HFFc6 (cell line): ENCODE measurements at regions not wholly inside any gene's neighbourhood (a gene's known extent, or its start where the extent isn't known, plus 50 kb on each side); places are given as distances from the start of the nearest gene placed in this dataset.

Source experiments
- DNase-seq: peaks from one replicate; pipeline ENCODE4 v3.0.0-alpha.2; 2018
- H3K27ac Mint-ChIP-seq: 2 replicates; pipeline ENCODE4 v1.8.0; 2020; ENCODE audit warnings: mild to moderate bottlenecking, mixed read lengths
- H3K27me3 Mint-ChIP-seq: 2 replicates; pipeline ENCODE4 v1.8.0; 2021; ENCODE audit warnings: mild to moderate bottlenecking, moderate library complexity, mixed read lengths; ENCODE audit not compliant: insufficient read depth
- H3K36me3 Mint-ChIP-seq: 2 replicates; pipeline ENCODE4 v1.8.0; 2021; ENCODE audit warnings: low read depth, mixed read lengths
- H3K4me1 Mint-ChIP-seq: 2 replicates; pipeline ENCODE4 v1.8.0; 2020; ENCODE audit warnings: low read depth, mixed read lengths
- H3K4me3 Mint-ChIP-seq: 2 replicates; pipeline ENCODE4 v1.8.0; 2020; ENCODE audit warnings: mild to moderate bottlenecking, moderate library complexity, mixed read lengths
- H3K9me3 Mint-ChIP-seq: 2 replicates; pipeline ENCODE4 v1.8.0; 2020; ENCODE audit warnings: mild to moderate bottlenecking, mixed read lengths
- CTCF ChIP-seq: fragments of 200-600 bp; sonication (generic); IDR thresholded peaks from 2 replicates; pipeline ENCODE4 v1.5.0; 2021; ENCODE audit warnings: antibody characterized with exemption, mild to moderate bottlenecking

DNA sequence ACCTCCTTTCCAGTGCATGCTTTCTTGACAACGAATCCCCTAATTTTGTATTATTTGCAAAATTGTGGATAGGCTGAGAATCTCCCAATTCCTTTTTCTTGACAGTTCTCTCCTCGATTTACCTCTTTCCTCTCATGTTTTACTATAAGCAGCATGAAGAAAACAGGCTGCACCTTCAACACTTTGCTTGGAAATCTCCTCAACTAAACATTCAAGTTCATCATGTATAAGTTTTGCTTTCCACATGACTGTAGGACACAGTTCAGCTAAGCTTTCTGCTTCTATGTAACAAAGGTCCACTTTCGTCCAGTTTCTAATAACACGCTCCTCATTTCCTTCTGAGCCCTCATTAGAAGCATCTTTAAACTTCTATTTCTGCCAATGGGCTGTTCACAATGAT lies 199.0 kb upstream of the NLRP1 start:
- H3K36me3 Mint-ChIP-seq: peaks cover 14% of the 10 kb centered on the region
- no peak overlapping the region for H3K27ac Mint-ChIP-seq
- peaks cover 59% of the 10 kb centered on the region for H3K4me1 Mint-ChIP-seq
- no peak for DNase-seq
- H3K27me3 Mint-ChIP-seq: peaks cover 5% of the 10 kb centered on the region
- no peak overlapping the region for H3K4me3 Mint-ChIP-seq
- TF ChIP-seq CTCF: no peak
- H3K9me3 Mint-ChIP-seq: peaks cover 10% of the 10 kb centered on the region

GRCh38 chr17:5783851-5784250 lies 199.5 kb upstream of the NLRP1 start:
- Mint-ChIP-seq H3K4me3 (no peak overlapping the region), H3K27ac (no peak overlapping the region; the same call in 1 of the 2 replicates), H3K27me3 (peaks cover 5% of the 10 kb centered on the region), H3K9me3 (peaks cover 10% of the 10 kb centered on the region), H3K4me1 (peaks cover 65% of the 10 kb centered on the region), H3K36me3 (peaks cover 14% of the 10 kb centered on the region)
- no peak for TF ChIP-seq CTCF
- DNase-seq: no peak

DNA sequence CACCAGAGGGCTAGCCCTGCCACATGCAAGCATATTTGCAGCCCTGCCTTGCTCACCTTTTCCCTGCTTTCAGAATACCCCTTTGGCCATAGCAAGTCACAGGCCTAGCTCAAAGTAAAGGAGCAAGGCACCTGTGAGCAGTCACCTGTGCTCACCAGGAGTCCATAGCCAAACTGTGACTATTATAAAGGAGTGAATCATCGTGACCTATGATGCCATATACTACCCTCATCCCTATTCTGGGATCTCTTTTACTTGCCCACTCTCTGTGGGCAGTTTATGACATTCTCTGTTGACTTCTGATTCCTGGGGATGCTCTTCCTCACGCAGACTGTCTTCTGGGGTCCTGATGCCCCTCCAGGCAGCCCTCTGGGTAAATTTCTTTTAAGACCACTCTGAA lies 200.5 kb upstream of the NLRP1 start:
- H3K27ac Mint-ChIP-seq: peak overlapping the region; percentile 87

DNA sequence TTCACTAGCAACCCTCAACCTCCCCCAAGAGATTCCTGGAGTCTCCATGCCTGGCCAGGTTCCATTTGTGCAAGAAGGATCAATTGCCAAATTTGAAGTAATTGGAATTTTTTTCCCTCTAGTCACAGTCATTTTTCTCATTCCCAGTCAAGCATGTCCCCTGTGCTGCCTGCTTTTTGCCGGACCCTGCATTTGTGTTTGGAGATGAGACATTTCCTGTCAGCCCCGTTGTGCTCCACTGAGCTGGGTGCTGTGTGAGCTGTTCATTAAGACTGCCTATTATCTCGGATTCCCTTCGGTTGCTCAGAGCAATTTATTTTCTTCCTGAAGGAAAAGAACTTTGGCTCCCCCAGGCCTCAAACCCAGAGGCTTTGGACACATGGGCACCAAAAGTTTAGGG lies 201.0 kb upstream of the NLRP1 start:
- DNase-seq: peak; percentile 71
- no peak for TF ChIP-seq CTCF
- H3K4me1 Mint-ChIP-seq: peaks cover 60% of the 10 kb centered on the region
- H3K27me3 Mint-ChIP-seq: peaks cover 5% of the 10 kb centered on the region
- peak overlapping the region; percentile 59 for H3K4me3 Mint-ChIP-seq
- H3K36me3 Mint-ChIP-seq: peaks cover 14% of the 10 kb centered on the region
- H3K9me3 Mint-ChIP-seq: peaks cover 10% of the 10 kb centered on the region
- peak overlapping the region; percentile 87 for H3K27ac Mint-ChIP-seq

More for the DNA sequence above, 200.5 kb upstream of the NLRP1 start:
- Mint-ChIP-seq H3K36me3 (peaks cover 14% of the 10 kb centered on the region), H3K4me1 (peaks cover 66% of the 10 kb centered on the region), H3K4me3 (peak overlapping the region; percentile 59), H3K27me3 (peaks cover 5% of the 10 kb centered on the region), H3K9me3 (peaks cover 10% of the 10 kb centered on the region)
- TF ChIP-seq CTCF: no peak
- DNase-seq: no peak

DNA sequence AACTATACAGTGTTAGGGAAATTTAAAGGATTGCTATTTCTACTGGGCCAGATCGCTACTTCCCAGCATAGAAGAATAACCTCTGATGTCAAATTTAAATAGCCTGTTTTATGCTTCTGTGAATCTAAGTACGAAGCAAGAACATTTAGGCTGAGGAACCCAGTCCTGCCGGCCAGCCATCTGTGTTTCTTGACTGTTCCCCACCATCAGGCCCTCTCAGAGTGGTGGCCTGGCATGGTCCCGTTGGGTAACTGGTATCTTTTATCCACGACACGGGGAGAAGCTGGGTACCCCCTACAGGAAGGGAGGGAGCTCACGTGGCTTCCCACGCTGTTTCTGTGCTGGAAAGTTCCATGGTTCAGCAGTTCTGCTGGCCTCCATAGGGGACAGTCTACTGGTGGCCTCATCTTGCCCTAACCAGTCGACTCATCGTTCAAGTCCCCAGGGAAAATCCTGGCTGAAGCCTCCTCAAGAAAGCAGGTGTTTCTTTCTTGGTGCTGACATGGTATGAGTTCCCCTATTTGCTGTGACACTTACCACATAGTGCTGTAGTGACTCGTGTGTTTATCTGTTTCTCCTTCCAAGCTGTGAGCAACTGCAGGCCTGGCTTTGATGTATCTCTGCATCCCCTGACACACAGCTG lies 201.7 kb upstream of the NLRP1 start:
- peak; percentile 72 for DNase-seq
- Mint-ChIP-seq H3K4me3 (peak overlapping the region; percentile 59), H3K36me3 (peaks cover 15% of the 10 kb centered on the region)

More for the DNA sequence above, 201.7 kb upstream of the NLRP1 start:
- peaks cover 5% of the 10 kb centered on the region for H3K27me3 Mint-ChIP-seq
- H3K4me1 Mint-ChIP-seq: peaks cover 54% of the 10 kb centered on the region
- peak overlapping the region; percentile 87 for H3K27ac Mint-ChIP-seq
- TF ChIP-seq CTCF: peak; percentile 58
- H3K9me3 Mint-ChIP-seq: peaks cover 10% of the 10 kb centered on the region
